ENCODE measurements at regions not wholly inside any gene's neighbourhood (a gene's known extent, or its start where the extent isn't known, plus 50 kb on each side); places are given as distances from the start of the nearest gene placed in this dataset.
"Not testable (repeated sequence)": the region's sequence is repeated elsewhere in the genome, so short reads cannot be mapped to it uniquely, and the experiment has no call there.

DNA sequence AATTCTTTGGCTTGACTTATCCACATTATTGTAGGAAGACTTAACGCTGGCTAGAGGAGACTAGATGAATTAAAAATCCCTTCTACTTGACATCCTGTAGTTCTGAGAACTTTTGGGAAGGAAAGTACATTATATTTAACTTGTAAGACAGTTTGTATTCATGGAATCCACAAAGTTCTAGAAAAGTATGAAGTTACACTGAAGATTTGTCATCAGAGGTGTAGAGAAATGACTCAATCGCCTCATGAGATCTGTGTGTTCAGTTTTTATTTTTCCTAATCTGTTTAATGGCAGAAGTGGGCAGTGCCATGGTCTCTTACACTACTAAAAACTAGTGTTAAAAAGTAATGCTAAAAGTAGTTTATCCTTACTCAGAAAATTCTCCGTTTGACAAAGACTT lies 89.1 kb upstream of the SMIM30 start:
- DNase-seq = no peak

DNA sequence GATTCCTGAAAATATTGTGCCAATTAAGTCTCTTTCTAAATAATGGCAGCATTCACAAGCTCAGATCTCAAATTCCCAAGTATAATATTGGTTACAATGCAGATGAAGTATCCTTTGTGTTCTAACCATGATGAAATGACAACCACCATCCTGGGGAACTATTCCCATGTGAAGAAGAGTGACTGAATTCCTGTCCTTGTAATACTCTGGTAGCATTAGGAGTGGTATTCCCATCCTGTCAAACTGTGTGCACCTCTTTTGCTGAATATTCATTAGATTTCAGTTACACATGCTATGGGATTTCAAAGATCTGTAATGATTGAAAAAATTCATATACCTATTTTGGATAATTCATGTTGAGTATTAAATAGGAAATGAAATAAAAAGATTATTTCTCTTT lies 86.1 kb upstream of the SMIM30 start:
- DNase-seq = no peak

DNA sequence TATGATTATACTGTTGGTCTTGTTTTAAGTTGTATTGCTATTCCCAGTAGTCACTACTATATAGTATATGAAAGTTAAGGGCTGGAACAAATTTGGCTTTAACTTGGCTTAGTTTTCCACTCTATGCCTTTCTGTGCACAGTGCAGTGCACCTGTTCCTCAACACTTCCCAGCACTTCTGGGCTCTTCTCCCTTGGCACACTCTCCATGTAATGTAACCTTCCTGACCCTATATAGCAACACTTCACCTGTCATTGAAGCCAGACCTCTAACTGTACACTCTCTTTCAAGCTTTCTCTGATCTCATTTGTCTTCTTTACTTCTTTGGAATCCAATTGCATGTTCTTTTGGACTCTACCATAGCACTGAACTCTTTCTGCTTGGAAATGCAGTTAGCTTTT lies 83.9 kb upstream of the SMIM30 start:
- DNase-seq = no peak

- DNase-seq = no peak
Observed at GRCh38 chr7:113200281-113200680, 81.9 kb upstream of the SMIM30 start.

- no peak for DNase-seq
Observed at GRCh38 chr7:113199841-113200240, 81.5 kb upstream of the SMIM30 start.

GRCh38 chr7:113199136-113199535 lies 80.8 kb upstream of the SMIM30 start:
- DNase-seq = no peak

DNA sequence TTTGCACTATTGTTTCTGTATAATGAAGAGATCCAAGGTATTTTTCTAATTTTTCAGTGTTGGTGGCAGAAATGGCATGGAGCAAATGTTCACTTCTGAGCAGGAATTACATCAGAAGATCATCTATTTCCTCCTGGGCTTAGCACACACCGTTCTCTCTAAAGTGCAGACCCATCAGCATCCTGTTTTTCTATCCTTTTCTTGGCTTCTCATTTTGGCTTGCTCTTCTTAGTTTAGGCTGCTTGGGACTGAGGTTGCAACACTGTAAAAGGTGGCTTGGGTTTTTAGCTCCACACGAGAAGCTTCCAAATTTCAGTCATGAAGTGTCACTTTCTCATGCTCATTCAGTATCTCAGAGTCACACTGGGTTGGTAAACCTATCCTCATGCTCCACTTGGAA lies 79.9 kb upstream of the SMIM30 start:
- DNase-seq = no peak

DNA sequence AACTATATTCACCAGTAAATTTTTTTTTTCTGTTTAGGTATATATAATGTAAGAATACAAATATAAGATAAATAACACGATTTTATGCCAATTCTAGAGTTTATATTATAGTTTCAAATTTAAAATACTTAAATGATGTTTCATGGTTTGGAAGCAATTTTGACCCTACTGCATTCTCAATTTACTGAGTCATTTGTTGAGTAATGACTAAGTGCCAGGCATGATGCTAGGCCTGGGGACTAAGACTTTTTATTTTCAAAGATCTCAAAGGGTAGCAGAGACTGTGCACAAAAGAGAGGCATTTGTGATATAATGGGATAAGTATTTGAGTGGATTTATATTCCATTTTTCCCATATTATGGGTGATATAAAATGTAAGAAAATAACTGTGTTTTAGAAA lies 78.9 kb upstream of the SMIM30 start:
- DNase-seq = no peak

GRCh38 chr7:113188396-113188795 lies 70.0 kb upstream of the SMIM30 start:
- no peak for DNase-seq

- no peak for DNase-seq
Observed at GRCh38 chr7:113179313-113179712, 61.0 kb upstream of the SMIM30 start.

DNA sequence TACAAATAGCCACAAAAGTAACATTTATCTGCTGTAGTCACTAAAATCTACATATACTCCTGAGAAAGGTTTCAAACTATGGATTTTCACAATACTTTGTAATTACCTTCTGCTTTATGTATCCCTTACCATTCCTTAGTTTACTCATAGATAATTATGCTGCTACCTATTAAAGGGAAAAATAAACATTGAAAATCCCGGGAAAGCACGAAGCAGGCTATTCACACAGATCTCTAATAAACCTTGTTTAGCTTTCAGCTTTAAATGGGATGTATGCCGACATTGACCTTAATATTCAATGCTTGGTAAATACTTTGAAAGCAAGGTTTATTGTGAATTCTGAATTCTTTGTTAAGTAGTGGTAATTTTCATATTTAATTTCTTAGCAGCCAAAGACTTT lies 58.5 kb upstream of the SMIM30 start:
- no peak for DNase-seq

DNA sequence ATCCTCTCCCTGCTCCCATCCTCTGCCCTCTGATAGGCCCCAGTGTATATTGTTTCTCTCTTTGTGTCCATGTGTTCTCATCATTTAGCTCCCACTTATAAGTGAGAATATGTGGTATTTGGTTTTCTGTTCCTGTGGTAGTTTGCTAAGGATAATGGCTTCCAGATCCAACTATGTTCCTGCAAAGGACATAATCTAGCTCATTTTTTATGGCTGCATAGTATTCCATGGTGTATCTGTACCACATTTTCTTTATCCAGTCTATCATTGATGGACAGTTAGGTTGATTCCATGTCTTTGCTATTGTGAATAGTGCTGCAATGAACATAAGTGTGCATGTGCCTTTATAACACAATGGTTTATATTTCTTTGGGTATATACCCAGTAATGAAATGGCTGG lies 57.8 kb upstream of the SMIM30 start:
- DNase-seq = not testable (repeated sequence)

DNA sequence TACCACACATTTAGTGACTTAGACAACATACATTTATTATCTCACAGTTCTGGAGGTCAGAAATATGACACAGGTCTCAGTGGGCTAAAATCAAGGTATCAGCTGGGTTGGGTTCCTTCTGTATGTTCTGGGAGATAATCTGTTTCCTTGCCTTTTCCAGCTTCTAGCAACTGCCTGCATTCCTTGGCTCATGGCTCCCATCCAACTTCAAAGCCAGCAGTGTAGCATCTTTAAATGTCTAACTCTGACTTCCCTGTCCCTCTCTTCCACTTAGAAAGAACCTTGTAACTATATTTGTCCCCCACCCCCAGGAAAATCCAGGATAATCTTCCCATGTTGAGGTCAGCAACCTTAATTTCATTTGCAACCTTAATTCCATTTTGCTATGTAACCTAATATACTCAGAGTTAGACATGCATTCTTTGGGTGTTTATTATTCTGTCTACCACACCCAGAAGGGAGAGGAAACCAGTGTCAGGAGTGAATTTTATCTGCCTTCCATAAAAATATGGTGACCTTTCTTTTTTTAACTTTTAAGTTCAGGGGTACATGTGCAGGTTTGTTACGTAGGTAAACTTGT lies 57.3 kb upstream of the SMIM30 start:
- no peak for DNase-seq

GRCh38 chr7:113172726-113173125 lies 54.4 kb upstream of the SMIM30 start:
- DNase-seq = no peak

GRCh38 chr7:113170591-113170990 lies 52.2 kb upstream of the SMIM30 start:
- no peak for DNase-seq
